H1 (cell line): ENCODE measurements at regions not wholly inside any gene's neighbourhood (a gene's known extent, or its start where the extent isn't known, plus 50 kb on each side); places are given as distances from the start of the nearest gene placed in this dataset.

Source experiments
- CTCF ChIA-PET: fragments of 300-600 bp; sonication (Branson Sonifier 250); formaldehyde crosslinking; loops from one replicate; lab custom pipeline; 2021; ENCODE audit not compliant: partially characterized antibody; lab: Charles Lee
- POLR2A ChIA-PET: fragments of 300-600 bp; sonication (Branson Sonifier 250); formaldehyde crosslinking; loops from one replicate; lab custom pipeline; 2021; ENCODE audit warnings: inconsistent platforms; ENCODE audit not compliant: partially characterized antibody; lab: Charles Lee
- DNase-seq, 2 experiments: peaks; one replicate each; pipeline versions ENCODE4 v3.0.0 to v3.0.0-alpha.2; 2010 to 2022; ENCODE audit warnings: low spot score in 2 of 2, low read depth in 1 of 2, mixed read lengths in 1 of 2
- FAIRE-seq: peaks from 2 replicates; lab custom pipeline; 2011; peaks lifted over from hg19 to GRCh38; lab: Jason Lieb, UNC
- H2AFZ ChIP-seq: 2 replicates; pipeline ENCODE4 v1.8.1; 2012; ENCODE audit warnings: low read length, inconsistent platforms
- H2AK5ac ChIP-seq: 2 replicates; pipeline ENCODE4 v1.6.1; 2013; ENCODE audit warnings: low read depth, low read length
- H2BK120ac ChIP-seq: replicated peaks from 2 replicates; pipeline ENCODE3; 2013; ENCODE audit warnings: low read depth, low read length, inconsistent platforms
- H2BK12ac ChIP-seq: 2 replicates; pipeline ENCODE4 v1.6.1; 2013; ENCODE audit warnings: low read depth, low read length
- H2BK15ac ChIP-seq: 2 replicates; pipeline ENCODE4 v1.6.1; 2013; ENCODE audit warnings: low read length
- H2BK20ac ChIP-seq: 2 replicates; pipeline ENCODE4 v1.6.1; 2013; ENCODE audit warnings: low read length
- H2BK5ac ChIP-seq: 2 replicates; pipeline ENCODE4 v1.6.1; 2013; ENCODE audit warnings: low read depth, low read length
- H3K14ac ChIP-seq: 2 replicates; pipeline ENCODE4 v1.6.1; 2013; ENCODE audit warnings: inconsistent platforms; ENCODE audit not compliant: insufficient read length
- H3K18ac ChIP-seq: 2 replicates; pipeline ENCODE4 v1.6.1; 2013; ENCODE audit warnings: low read length; ENCODE audit errors: extremely low read depth
- H3K23ac ChIP-seq: 2 replicates; pipeline ENCODE4 v1.6.1; 2013; ENCODE audit warnings: inconsistent platforms; ENCODE audit not compliant: insufficient read length
- H3K23me2 ChIP-seq: 2 replicates; pipeline ENCODE4 v1.6.1; 2013; ENCODE audit warnings: low read depth, low read length
- H3K27ac ChIP-seq: 2 replicates; pipeline ENCODE4 v1.6.1; 2011; ENCODE audit warnings: low read depth, low read length, inconsistent platforms
- H3K27me3 ChIP-seq, 4 experiments: replicated peaks in 1 of 4; 1 replicate in 1 of 4; 2 replicates in 3 of 4; pipeline versions ENCODE4 v1.6.1 to v1.8.1; 2011 to 2013; ENCODE audit warnings: low read length in 3 of 4, mild to moderate bottlenecking in 3 of 4, inconsistent platforms in 2 of 4, mixed read lengths in 2 of 4, moderate library complexity in 1 of 4; ENCODE audit not compliant: control insufficient read depth in 3 of 4, insufficient read depth in 3 of 4; ENCODE audit errors: extremely low read depth in 1 of 4
- H3K36me3 ChIP-seq, 4 experiments: 2 replicates each; pipeline versions ENCODE4 v1.6.1 to v1.8.1; 2011 to 2013; ENCODE audit warnings: mild to moderate bottlenecking in 4 of 4, low read length in 3 of 4, moderate library complexity in 2 of 4, control low read depth in 1 of 4, inconsistent platforms in 1 of 4; ENCODE audit not compliant: insufficient read depth in 4 of 4, control insufficient read depth in 2 of 4
- H3K4ac ChIP-seq: replicated peaks from 2 replicates; pipeline ENCODE3; 2013; ENCODE audit warnings: low read length, low read depth, mixed read lengths, inconsistent platforms; ENCODE audit not compliant: insufficient read length
- H3K4me1 ChIP-seq, 4 experiments: replicated peaks in 1 of 4; 1 replicate in 1 of 4; 2 replicates in 3 of 4; pipeline versions ENCODE4 v1.6.1 to v1.8.1; 2011 to 2013; ENCODE audit warnings: low read length in 3 of 4, inconsistent platforms in 2 of 4, mixed read lengths in 1 of 4; ENCODE audit not compliant: insufficient read depth in 4 of 4, control insufficient read depth in 3 of 4
- H3K4me2 ChIP-seq, 2 experiments: 2 replicates each; pipeline versions ENCODE4 v1.6.1 to v1.8.1; 2011 to 2013; ENCODE audit warnings: low read depth in 2 of 2, low read length in 2 of 2, control low read depth in 1 of 2, inconsistent platforms in 1 of 2, mild to moderate bottlenecking in 1 of 2; ENCODE audit not compliant: insufficient read depth in 1 of 2
- H3K4me3 ChIP-seq, 4 experiments: fragments of 200-600, 300-600 bp in 1 of 4; sonication (generic), shearing (Covaris generic), sonication (Bioruptor Twin) in 1 of 4; 2 replicates each; pipeline versions ENCODE4 v1.5.1 to v1.8.1; 2011 to 2016; ENCODE audit warnings: low read length in 4 of 4, low read depth in 3 of 4, control low read depth in 2 of 4, inconsistent platforms in 2 of 4, mild to moderate bottlenecking in 2 of 4, mixed read lengths in 1 of 4, moderate library complexity in 1 of 4; ENCODE audit not compliant: insufficient read depth in 2 of 4; ENCODE audit errors: extremely low read depth in 1 of 4
- H3K56ac ChIP-seq: replicated peaks from 2 replicates; pipeline ENCODE3; 2013; ENCODE audit warnings: low read depth, mild to moderate bottlenecking, mixed read lengths, low read length, inconsistent platforms; ENCODE audit not compliant: insufficient read length
- H3K79me1 ChIP-seq: 2 replicates; pipeline ENCODE4 v1.6.1; 2013; ENCODE audit warnings: low read depth, low read length, control low read depth
- H3K79me2 ChIP-seq, 2 experiments: 2 replicates each; pipeline versions ENCODE4 v1.6.1 to v1.8.1; 2012 to 2013; ENCODE audit warnings: low read length in 2 of 2, mild to moderate bottlenecking in 2 of 2, inconsistent platforms in 1 of 2; ENCODE audit not compliant: insufficient read depth in 2 of 2, control insufficient read depth in 1 of 2
- H3K9ac ChIP-seq, 4 experiments: replicated peaks in 1 of 4; 1 replicate in 1 of 4; 2 replicates in 3 of 4; pipeline versions ENCODE4 v1.6.1 to v1.8.1; 2011 to 2013; ENCODE audit warnings: low read depth in 3 of 4, low read length in 3 of 4, control low read depth in 2 of 4, mild to moderate bottlenecking in 2 of 4, moderate library complexity in 2 of 4, inconsistent platforms in 1 of 4; ENCODE audit errors: extremely low read depth in 1 of 4
- H3K9me3 ChIP-seq, 2 experiments: 2 replicates each; pipeline versions ENCODE4 v1.6.1 to v1.8.1; 2012 to 2013; ENCODE audit warnings: mild to moderate bottlenecking in 2 of 2, moderate library complexity in 2 of 2, control low read depth in 1 of 2, inconsistent platforms in 1 of 2, low read depth in 1 of 2, low read length in 1 of 2, mixed read lengths in 1 of 2; ENCODE audit not compliant: insufficient read depth in 2 of 2
- H4K20me1 ChIP-seq, 2 experiments: replicated peaks in 1 of 2; 2 replicates each; pipeline versions ENCODE3 to v1.8.1; 2011 to 2013; ENCODE audit warnings: inconsistent platforms in 2 of 2, low read length in 2 of 2, mild to moderate bottlenecking in 1 of 2; ENCODE audit not compliant: insufficient read depth in 2 of 2, control insufficient read depth in 1 of 2
- H4K5ac ChIP-seq: 2 replicates; pipeline ENCODE4 v1.6.1; 2013; ENCODE audit warnings: low read length, low read depth, mixed read lengths, inconsistent platforms; ENCODE audit not compliant: insufficient read length
- H4K8ac ChIP-seq: 2 replicates; pipeline ENCODE4 v1.8.0; 2013; ENCODE audit warnings: mild to moderate bottlenecking, moderate library complexity, low read length, inconsistent platforms; ENCODE audit not compliant: insufficient read depth; ENCODE audit errors: extremely low read depth
- H4K91ac ChIP-seq: replicated peaks from 2 replicates; pipeline ENCODE3; 2013; ENCODE audit warnings: low read length, mixed read lengths, inconsistent platforms; ENCODE audit not compliant: insufficient read length
- BACH1 ChIP-seq: IDR thresholded peaks from 2 replicates; pipeline ENCODE4 v1.6.1; 2012; ENCODE audit warnings: low read length, improper control_type of control experiment
- CBX5 ChIP-seq: fragments of 300-800, 300-1000 bp; sonication (generic); IDR thresholded peaks from 2 replicates; pipeline ENCODE4 v1.7.1; 2016; ENCODE audit warnings: antibody characterized with exemption, low read length, low read depth
- CHD1 ChIP-seq: IDR thresholded peaks from 2 replicates; pipeline ENCODE4 v1.6.1; 2012; ENCODE audit warnings: low read depth, low read length, improper control_type of control experiment
- CHD2 ChIP-seq: IDR thresholded peaks from 2 replicates; pipeline ENCODE4 v1.6.1; 2012; ENCODE audit warnings: low read length, improper control_type of control experiment
- GABPA ChIP-seq: IDR thresholded peaks from 2 replicates; pipeline ENCODE4 v1.6.1; 2011; ENCODE audit warnings: mild to moderate bottlenecking, low read length, moderate library complexity, borderline replicate concordance; ENCODE audit not compliant: insufficient read depth
- HDAC6 ChIP-seq: IDR thresholded peaks from one replicate; pipeline ENCODE4 v1.7.1; 2012; ENCODE audit warnings: low read depth, mild to moderate bottlenecking, inconsistent platforms, low read length, moderate library complexity
- JUND ChIP-seq: IDR thresholded peaks from 2 replicates; pipeline ENCODE4 v1.6.1; 2011; ENCODE audit warnings: mild to moderate bottlenecking, improper control_type of control experiment, low read length
- KDM1A ChIP-seq: fragments of 200-600, 300-600 bp; sonication (generic); IDR thresholded peaks from 2 replicates; pipeline ENCODE4 v1.7.1; 2016; ENCODE audit warnings: mild to moderate bottlenecking, low read length, borderline replicate concordance
- KDM4A ChIP-seq: IDR thresholded peaks from one replicate; pipeline ENCODE4 v1.7.1; 2012; ENCODE audit warnings: low read depth, mild to moderate bottlenecking, moderate library complexity, low read length, inconsistent platforms; ENCODE audit not compliant: severe bottlenecking
- MAFK ChIP-seq: IDR thresholded peaks from 2 replicates; pipeline ENCODE4 v1.6.1; 2012; ENCODE audit warnings: low read depth, mild to moderate bottlenecking, improper control_type of control experiment, low read length
- MAX ChIP-seq: IDR thresholded peaks from 2 replicates; pipeline ENCODE4 v1.6.1; 2012; ENCODE audit warnings: inconsistent platforms
- POU5F1 ChIP-seq: IDR thresholded peaks from 2 replicates; pipeline ENCODE4 v1.6.1; 2011; ENCODE audit warnings: low read depth, mild to moderate bottlenecking, low read length, moderate library complexity
- SIRT6 ChIP-seq: IDR thresholded peaks from one replicate; pipeline ENCODE4 v1.7.1; 2012; ENCODE audit warnings: low read length, inconsistent platforms
- SUZ12 ChIP-seq: fragments of 200-600 bp; sonication (generic); IDR thresholded peaks from 2 replicates; pipeline ENCODE4 v1.6.1; 2012; ENCODE audit warnings: mild to moderate bottlenecking, inconsistent platforms, low read length, moderate library complexity, mixed read lengths
- YY1 ChIP-seq: IDR thresholded peaks from 2 replicates; pipeline ENCODE4 v1.6.1; 2011; ENCODE audit warnings: low read depth, mild to moderate bottlenecking, low read length
- WGBS, 2 experiments: shearing (Covaris generic) in 1 of 2; methylation state at CpG; one replicate each; pipeline versions ENCODE4 v1.1.6 to v1.1.7; 2013 to 2015; ENCODE audit warnings: low lambda C conversion rate in 2 of 2, mixed read lengths in 2 of 2, inconsistent platforms in 1 of 2, low coverage in 1 of 2, missing lambda C conversion rate in 1 of 2; ENCODE audit not compliant: insufficient replicate concordance in 2 of 2, insufficient coverage in 1 of 2, insufficient read length in 1 of 2; ENCODE audit errors: extremely low coverage in 1 of 2, missing lambda C conversion rate in 1 of 2; 5-methylcytosine and 5-hydroxymethylcytosine counted together

- Histone ChIP-seq H3K23ac (no peak overlapping the region), H2BK5ac (no peak overlapping the region), H3K4ac (no peak overlapping the region), H2BK20ac (no peak overlapping the region), H4K5ac (no peak overlapping the region), H3K4me2 (no peak overlapping the region), H4K8ac (no peak overlapping the region), H3K9ac (no peak overlapping the region), H2BK12ac (no peak overlapping the region), H4K91ac (no peak overlapping the region), H3K56ac (no peak overlapping the region), H2BK120ac (no peak overlapping the region), H2BK15ac (no peak overlapping the region), H3K4me1 (no peaks in the 10 kb centered on the region), H3K23me2 (no peaks in the 10 kb centered on the region; the same call in 1 of the 2 replicates), H3K79me2 (no peaks in the 10 kb centered on the region), H3K36me3 (no peaks in the 10 kb centered on the region), H3K27ac (no peak overlapping the region), H3K79me1 (no peaks in the 10 kb centered on the region), H2AFZ (no peak overlapping the region), H3K4me3 (no peak overlapping the region), H3K27me3 (no peaks in the 10 kb centered on the region), H3K14ac (no peak overlapping the region), H3K18ac (no peak overlapping the region), H2AK5ac (no peak overlapping the region), H4K20me1 (no peaks in the 10 kb centered on the region), H3K9me3 (0 out of 4 replicates have a peak, but pooled peaks cover 0 to 2% of the 10 kb centered on the region in 2 experiments)
- FAIRE-seq = no peak
- 88% methylated on average over 3 of the region's 3 CpGs; no CpG with 5 or more reads in 1 of the 2 experiments for WGBS, 2 experiments
- no peak for DNase-seq
- CTCF ChIA-PET = interaction anchor here (0.6 kb wide), 1 partner anchor 1897 kb away, joined by 3 read pairs; no protein-coding TSS in a partner anchor
- TF ChIP-seq MAFK (no peak), SUZ12 (no peak), JUND (no peak), KDM4A (no peak), KDM1A (no peak), MAX (no peak), YY1 (no peak), GABPA (no peak), POU5F1 (no peak), SIRT6 (no peak), HDAC6 (no peak), CHD1 (no peak), CHD2 (no peak), BACH1 (no peak), CBX5 (no peak)
- POLR2A ChIA-PET = no interaction called here
Observed at GRCh38 chr2:146950361-146950760, 894.5 kb upstream of the ACVR2A start.
